HEK293 (cell line): ENCODE measurements at regions not wholly inside any gene's neighbourhood (a gene's known extent, or its start where the extent isn't known, plus 50 kb on each side); places are given as distances from the start of the nearest gene placed in this dataset.

Source experiments
- CTCF ChIP-seq: fragments of 450-650 bp; formaldehyde crosslinking; IDR thresholded peaks from 2 replicates; pipeline ENCODE4 v1.5.1; 2016; ENCODE audit warnings: missing biosample characterization, missing genetic modification characterization
- PRDM4 ChIP-seq: fragments of 450-650 bp; formaldehyde crosslinking; IDR thresholded peaks from 2 replicates; pipeline ENCODE4 v1.5.1; 2017; ENCODE audit warnings: missing biosample characterization, missing genetic modification characterization
- SCRT2 ChIP-seq: fragments of 450-650 bp; formaldehyde crosslinking; IDR thresholded peaks from 2 replicates; pipeline ENCODE4 v1.5.1; 2016; ENCODE audit warnings: missing biosample characterization, missing genetic modification characterization
- SP2 ChIP-seq: fragments of 450-650 bp; formaldehyde crosslinking; IDR thresholded peaks from 2 replicates; pipeline ENCODE4 v1.5.1; 2016; ENCODE audit warnings: missing biosample characterization, missing genetic modification characterization
- WT1 ChIP-seq: fragments of 450-650 bp; formaldehyde crosslinking; IDR thresholded peaks from 2 replicates; pipeline ENCODE4 v1.5.1; 2016; ENCODE audit warnings: missing biosample characterization, missing genetic modification characterization
- ZNF350 ChIP-seq: fragments of 450-650 bp; formaldehyde crosslinking; IDR thresholded peaks from 2 replicates; pipeline ENCODE4 v1.5.0; 2017; ENCODE audit warnings: missing biosample characterization, mild to moderate bottlenecking, missing genetic modification characterization
- ZNF529 ChIP-seq: fragments of 450-650 bp; formaldehyde crosslinking; IDR thresholded peaks from 2 replicates; pipeline ENCODE4 v1.5.1; 2017; ENCODE audit warnings: missing genetic modification characterization, missing biosample characterization; ENCODE audit not compliant: insufficient replicate concordance
- ZNF580 ChIP-seq: fragments of 450-650 bp; formaldehyde crosslinking; IDR thresholded peaks from 2 replicates; pipeline ENCODE4 v1.5.1; 2016; ENCODE audit warnings: missing biosample characterization, missing genetic modification characterization

- TF ChIP-seq SCRT2 (no peak), SP2 (tag by site-specific recombination) (no peak), ZNF529 (no peak), PRDM4 (tag by site-specific recombination) (no peak), CTCF (tag by site-specific recombination) (no peak), ZNF580 (no peak), WT1 (tag by site-specific recombination) (no peak), ZNF350 (tag by site-specific recombination) (no peak)
These were observed 145.3 kb upstream of the SGCD start for GRCh38 chr5:156181656-156182055.
